HepG2 (cell line): ENCODE measurements at regions not wholly inside any gene's neighbourhood (a gene's known extent, or its start where the extent isn't known, plus 50 kb on each side); places are given as distances from the start of the nearest gene placed in this dataset.

Source experiments
- ATAC-seq: fragments of 200-7000 bp; cut with Tn5 transposase; 3 replicates; pipeline ENCODE4 v1.9.1; 2020; ENCODE audit warnings: mild to moderate bottlenecking, moderate library complexity
- BruUV-seq: library from RNA; stranded (reverse); fragments of 400-500 nt; replicated peaks from 2 replicates; lab custom pipeline; 2021; lab: Mats Ljungman, UMichigan
- CTCF ChIA-PET: fragments of 300-600 bp; formaldehyde crosslinking; extraction: SDS; loops from one replicate; lab custom pipeline; 2021; ENCODE audit warnings: low total read pairs, inconsistent platforms, low intra/inter-chr PET ratio; lab: Yijun Ruan, JAX
- POLR2A ChIA-PET: fragments of 350-600 bp; sonication (Branson Sonifier 250); formaldehyde crosslinking; loops from one replicate; lab custom pipeline; 2020; ENCODE audit warnings: antibody characterized with exemption, inconsistent platforms; lab: Yijun Ruan, JAX
- DNase-seq: peaks from one replicate; pipeline ENCODE4 v3.0.0-alpha.2; 2015; ENCODE audit warnings: low spot score
- FAIRE-seq: peaks from 3 replicates; lab custom pipeline; 2011; peaks lifted over from hg19 to GRCh38; lab: Jason Lieb, UNC
- H2AFZ ChIP-seq: one replicate; pipeline ENCODE4 v1.6.1; 2011; ENCODE audit warnings: low read length, inconsistent platforms
- H3K27ac ChIP-seq: fragments of 300-600 bp; 3 replicates; pipeline ENCODE4 v1.8.0; 2011; ENCODE audit warnings: mixed run types, mild to moderate bottlenecking, mixed read lengths, low read length, inconsistent platforms; ENCODE audit not compliant: insufficient read depth; ENCODE audit errors: extremely low read length
- H3K27me3 ChIP-seq, 2 experiments: fragments of 200-600 bp in 1 of 2; 2 replicates in 1 of 2; 3 replicates in 1 of 2; pipeline versions ENCODE4 v1.6.0 to v1.8.0; 2011; ENCODE audit warnings: low read length in 2 of 2, mild to moderate bottlenecking in 2 of 2, moderate library complexity in 2 of 2, inconsistent platforms in 1 of 2; ENCODE audit not compliant: insufficient read depth in 2 of 2, control insufficient read depth in 1 of 2
- H3K36me3 ChIP-seq, 2 experiments: fragments of 200-600 bp in 1 of 2; replicated peaks in 1 of 2; 2 replicates in 1 of 2; 3 replicates in 1 of 2; pipeline versions ENCODE4 v1.5.1 to v1.8.0; 2011; ENCODE audit warnings: low read length in 2 of 2, inconsistent platforms in 1 of 2; ENCODE audit not compliant: insufficient read depth in 2 of 2, control insufficient read depth in 1 of 2
- H3K4me1 ChIP-seq: 2 replicates; pipeline ENCODE4 v1.5.1; 2012; ENCODE audit warnings: low read length, inconsistent platforms; ENCODE audit not compliant: insufficient read depth
- H3K4me2 ChIP-seq: 2 replicates; pipeline ENCODE4 v1.6.0; 2011; ENCODE audit warnings: low read depth, low read length, inconsistent platforms
- H3K4me3 ChIP-seq, 3 experiments: fragments of 200-600 bp in 1 of 3; sonication (generic), shearing (Covaris generic) in 1 of 3; replicated peaks in 1 of 3; 2 replicates each; pipeline ENCODE4 v1.5.1; 2011 to 2016; ENCODE audit warnings: low read length in 3 of 3, inconsistent platforms in 2 of 3, low read depth in 2 of 3, mild to moderate bottlenecking in 2 of 3, control low read depth in 1 of 3, mixed read lengths in 1 of 3; ENCODE audit not compliant: insufficient read depth in 1 of 3
- H3K79me2 ChIP-seq: one replicate; pipeline ENCODE4 v1.6.1; 2011; ENCODE audit warnings: low read length, inconsistent platforms; ENCODE audit not compliant: insufficient read depth
- H3K9ac ChIP-seq: 2 replicates; pipeline ENCODE4 v1.6.0; 2011; ENCODE audit warnings: mild to moderate bottlenecking, low read depth, low read length, inconsistent platforms; ENCODE audit not compliant: insufficient read depth
- H3K9me3 ChIP-seq: 2 replicates; pipeline ENCODE4 v1.5.1; 2012; ENCODE audit warnings: mild to moderate bottlenecking, low read length
- H4K20me1 ChIP-seq: 2 replicates; pipeline ENCODE4 v1.6.0; 2011; ENCODE audit warnings: inconsistent platforms, mild to moderate bottlenecking, low read length, moderate library complexity; ENCODE audit not compliant: insufficient read depth
- TARDBP ChIP-seq: sonication (generic); formaldehyde crosslinking; IDR thresholded peaks from 2 replicates; pipeline ENCODE4 v1.8.0; 2022; ENCODE audit warnings: mild to moderate bottlenecking, missing genetic modification reagents
- ZNF318 ChIP-seq: sonication (generic); formaldehyde crosslinking; IDR thresholded peaks from 2 replicates; pipeline ENCODE4 v1.4.0; 2020; ENCODE audit warnings: mild to moderate bottlenecking, missing genetic modification reagents
- ZNF503 ChIP-seq: sonication (generic); formaldehyde crosslinking; IDR thresholded peaks from 2 replicates; pipeline ENCODE4 v1.4.0; 2020; ENCODE audit warnings: missing genetic modification reagents
- ZNF552 ChIP-seq: sonication (generic); formaldehyde crosslinking; IDR thresholded peaks from 2 replicates; pipeline ENCODE4 v1.9.0; 2022; ENCODE audit warnings: missing genetic modification reagents, mild to moderate bottlenecking, borderline replicate concordance
- ZNF580 ChIP-seq: IDR thresholded peaks from 2 replicates; pipeline ENCODE4 v1.6.1; 2016; ENCODE audit warnings: low read depth, borderline replicate concordance
- ZNF878 ChIP-seq: sonication (generic); formaldehyde crosslinking; IDR thresholded peaks from 2 replicates; pipeline ENCODE4 v1.8.1; 2023; ENCODE audit warnings: mild to moderate bottlenecking, missing genetic modification reagents, moderate library complexity
- WGBS: methylation state at CpG from one replicate; pipeline ENCODE4 v1.1.6; 2017; ENCODE audit warnings: low lambda C conversion rate; 5-methylcytosine and 5-hydroxymethylcytosine counted together
- in situ Hi-C: cut with HindIII; loops from 2 replicates; pipeline ENCODE4 v1.10.0; 2017; ENCODE audit warnings: low pct_unique_long_range_greater_than_20kb; ENCODE audit not compliant: extremely low pct_ligation_motif_present
- intact Hi-C: fragments of 100-400 bp; cut with micrococcal nuclease; formaldehyde crosslinking; loops from one replicate; pipeline ENCODE4 v1.10.0; 2022; ENCODE audit not compliant: unreplicated experiment

- no peak for TF ChIP-seq ZNF503
- no peak for TF ChIP-seq TARDBP (CRISPR knock-in tag)
These were observed 261.5 kb upstream of the LRTM1 start (continued) for GRCh38 chr3:55189359-55189801.

- H3K4me3 ChIP-seq, result no peak overlapping the region
- no peak for TF ChIP-seq ZNF878 (CRISPR knock-in tag)
- no peak for TF ChIP-seq ZNF318 (CRISPR knock-in tag)
- no peak for TF ChIP-seq ZNF580
- TF ChIP-seq ZNF552 (CRISPR knock-in tag), result no peak
- H3K4me1 ChIP-seq, result no peaks in the 10 kb centered on the region
- in situ Hi-C loops, result no loop called here
- DNase-seq, result no peak
- no TSS peak for BruUV-seq
- no peak for ATAC-seq
- H3K36me3 ChIP-seq, result no peaks in the 10 kb centered on the region
- ChIA-PET POLR2A (no interaction called here), CTCF (no interaction called here)
- H3K9ac ChIP-seq, result no peak overlapping the region
- peaks cover 0 to 7% of the 10 kb centered on the region in 2 experiments; a peak in 2 of 5 replicates for H3K27me3 ChIP-seq
- intact Hi-C loops, result no loop called here
- H3K4me2 ChIP-seq, result no peak overlapping the region
- H3K27ac ChIP-seq, result no peak overlapping the region
- no peaks in the 10 kb centered on the region for H4K20me1 ChIP-seq
- WGBS, result 0% methylated on average over 3 of the region's 3 CpGs
- H2AFZ ChIP-seq, result no peak overlapping the region
- H3K79me2 ChIP-seq, result no peaks in the 10 kb centered on the region
- no peak for FAIRE-seq
- H3K9me3 ChIP-seq, result no peaks in the 10 kb centered on the region
These were observed 257.5 kb upstream of the LRTM1 start for GRCh38 chr3:55185380-55185779.
